MM.1S (cell line): ENCODE measurements at regions not wholly inside any gene's neighbourhood (a gene's known extent, or its start where the extent isn't known, plus 50 kb on each side); places are given as distances from the start of the nearest gene placed in this dataset.

ENCODE experiments used
- DNase-seq: peaks from one replicate; pipeline ENCODE4 v3.0.0-alpha.2; 2015
- H2AFZ ChIP-seq: fragments of 300-600 bp; sonication (generic); 2 replicates; pipeline ENCODE4 v1.6.0; 2016; ENCODE audit warnings: antibody characterized with exemption, low read length
- H3F3A ChIP-seq: fragments of 300-600 bp; sonication (generic); 2 replicates; pipeline ENCODE4 v1.6.1; 2016; ENCODE audit warnings: mild to moderate bottlenecking, antibody characterized with exemption, low read length, moderate library complexity, mixed read lengths; ENCODE audit not compliant: insufficient read depth
- H3K27ac ChIP-seq: fragments of 300-600 bp; sonication (generic); 2 replicates; pipeline ENCODE4 v1.5.1; 2016; ENCODE audit warnings: mild to moderate bottlenecking, low read length
- H3K27me3 ChIP-seq: fragments of 300-600 bp; sonication (generic); replicated peaks from 2 replicates; pipeline ENCODE4 v1.6.0; 2016; ENCODE audit warnings: low read length; ENCODE audit not compliant: insufficient read depth
- H3K36me3 ChIP-seq: fragments of 300-600 bp; sonication (generic); replicated peaks from 2 replicates; pipeline ENCODE4 v1.6.1; 2016; ENCODE audit warnings: mild to moderate bottlenecking, low read length, mixed read lengths; ENCODE audit not compliant: insufficient read depth
- H3K4me1 ChIP-seq: fragments of 300-600 bp; sonication (generic); 2 replicates; pipeline ENCODE4 v1.6.1; 2016; ENCODE audit warnings: low read length, mixed read lengths
- H3K4me2 ChIP-seq: fragments of 300-600 bp; sonication (generic); 2 replicates; pipeline ENCODE4 v1.6.0; 2016; ENCODE audit warnings: low read depth, low read length
- H3K4me3 ChIP-seq: fragments of 300-600 bp; sonication (generic); 2 replicates; pipeline ENCODE4 v1.5.1; 2016; ENCODE audit warnings: low read length, mixed read lengths
- H3K79me2 ChIP-seq: fragments of 300-600 bp; sonication (generic); 2 replicates; pipeline ENCODE4 v1.6.1; 2016; ENCODE audit warnings: mixed run types, low read length, mixed read lengths
- H3K9ac ChIP-seq: fragments of 300-600 bp; sonication (generic); 2 replicates; pipeline ENCODE4 v1.6.1; 2016; ENCODE audit warnings: low read length, mixed read lengths
- H3K9me2 ChIP-seq: fragments of 300-600 bp; sonication (generic); replicated peaks from 2 replicates; pipeline ENCODE4 v1.6.1; 2016; ENCODE audit warnings: mild to moderate bottlenecking, low read length, mixed read lengths; ENCODE audit not compliant: insufficient read depth
- H3K9me3 ChIP-seq: fragments of 300-600 bp; sonication (generic); replicated peaks from 2 replicates; pipeline ENCODE4 v1.6.1; 2016; ENCODE audit warnings: mild to moderate bottlenecking, low read length, mixed read lengths; ENCODE audit not compliant: insufficient read depth
- H4K20me1 ChIP-seq: fragments of 300-600 bp; sonication (generic); 2 replicates; pipeline ENCODE4 v1.6.1; 2016; ENCODE audit warnings: mild to moderate bottlenecking, low read length, moderate library complexity, mixed read lengths; ENCODE audit not compliant: insufficient read depth
- CTCF ChIP-seq: fragments of 300-600 bp; sonication (generic); IDR thresholded peaks from 2 replicates; pipeline ENCODE4 v1.5.1; 2016; ENCODE audit warnings: antibody characterized with exemption, low read length, mixed read lengths
- EZH2 ChIP-seq: fragments of 300-600 bp; sonication (generic); optimal IDR thresholded peaks from 2 replicates; pipeline ENCODE3; 2017; ENCODE audit warnings: low read depth, mild to moderate bottlenecking, antibody characterized with exemption, low read length, mixed read lengths
- EZH2phosphoT487 ChIP-seq: fragments of 300-600 bp; sonication (generic); IDR thresholded peaks from 2 replicates; pipeline ENCODE4 v1.6.1; 2018; ENCODE audit warnings: antibody characterized with exemption, low read length

- H3K4me3 ChIP-seq, result no peak overlapping the region
- H3K36me3 ChIP-seq, result no peaks in the 10 kb centered on the region
- H3K9ac ChIP-seq, result no peak overlapping the region
- no peaks in the 10 kb centered on the region for H3K4me1 ChIP-seq
- H3K9me2 ChIP-seq, result no peaks in the 10 kb centered on the region
- no peaks in the 10 kb centered on the region for H4K20me1 ChIP-seq
- H3K4me2 ChIP-seq, result no peak overlapping the region
- H3K9me3 ChIP-seq, result no peaks in the 10 kb centered on the region
- TF ChIP-seq EZH2phosphoT487 (no peak), EZH2 (no peak), CTCF (no peak)
- no peaks in the 10 kb centered on the region for H3F3A ChIP-seq
- DNase-seq, result no peak
- no peaks in the 10 kb centered on the region for H3K79me2 ChIP-seq
- no peaks in the 10 kb centered on the region for H3K27me3 ChIP-seq
- H2AFZ ChIP-seq, result no peak overlapping the region
- no peak overlapping the region for H3K27ac ChIP-seq
These were observed 68.1 kb upstream of the FAM9C start for GRCh38 chrX:13112499-13112898.

GRCh38 chrX:13110433-13111324 is 66.3 kb upstream of the FAM9C start:
- TF ChIP-seq EZH2, result no peak
- no peak for TF ChIP-seq CTCF
- no peak for TF ChIP-seq EZH2phosphoT487
- no peaks in the 10 kb centered on the region for H3K4me1 ChIP-seq
- no peak overlapping the region for H2AFZ ChIP-seq
- H4K20me1 ChIP-seq, result no peaks in the 10 kb centered on the region
- H3K27ac ChIP-seq, result no peak overlapping the region
- no peaks in the 10 kb centered on the region for H3K79me2 ChIP-seq
- no peak overlapping the region for H3K9ac ChIP-seq
- H3K36me3 ChIP-seq, result no peaks in the 10 kb centered on the region
- no peaks in the 10 kb centered on the region for H3K9me3 ChIP-seq
- H3K4me3 ChIP-seq, result no peak overlapping the region
- no peaks in the 10 kb centered on the region for H3K27me3 ChIP-seq
- H3F3A ChIP-seq, result no peaks in the 10 kb centered on the region
- H3K4me2 ChIP-seq, result no peak overlapping the region
- no peak for DNase-seq
- H3K9me2 ChIP-seq, result no peaks in the 10 kb centered on the region

GRCh38 chrX:13109817-13110216 is 65.4 kb upstream of the FAM9C start:
- Histone ChIP-seq H3K79me2 (no peaks in the 10 kb centered on the region), H3F3A (no peaks in the 10 kb centered on the region), H2AFZ (no peak overlapping the region), H4K20me1 (no peaks in the 10 kb centered on the region), H3K4me3 (no peak overlapping the region), H3K4me1 (no peaks in the 10 kb centered on the region), H3K36me3 (no peaks in the 10 kb centered on the region), H3K9ac (no peak overlapping the region), H3K4me2 (no peak overlapping the region), H3K27ac (no peak overlapping the region), H3K9me2 (no peaks in the 10 kb centered on the region), H3K27me3 (no peaks in the 10 kb centered on the region), H3K9me3 (no peaks in the 10 kb centered on the region)
- no peak for TF ChIP-seq CTCF
- no peak for TF ChIP-seq EZH2
- no peak for TF ChIP-seq EZH2phosphoT487
- no peak for DNase-seq
